ENCODE measurements at regions not wholly inside any gene's neighbourhood (a gene's known extent, or its start where the extent isn't known, plus 50 kb on each side); places are given as distances from the start of the nearest gene placed in this dataset.

DNA sequence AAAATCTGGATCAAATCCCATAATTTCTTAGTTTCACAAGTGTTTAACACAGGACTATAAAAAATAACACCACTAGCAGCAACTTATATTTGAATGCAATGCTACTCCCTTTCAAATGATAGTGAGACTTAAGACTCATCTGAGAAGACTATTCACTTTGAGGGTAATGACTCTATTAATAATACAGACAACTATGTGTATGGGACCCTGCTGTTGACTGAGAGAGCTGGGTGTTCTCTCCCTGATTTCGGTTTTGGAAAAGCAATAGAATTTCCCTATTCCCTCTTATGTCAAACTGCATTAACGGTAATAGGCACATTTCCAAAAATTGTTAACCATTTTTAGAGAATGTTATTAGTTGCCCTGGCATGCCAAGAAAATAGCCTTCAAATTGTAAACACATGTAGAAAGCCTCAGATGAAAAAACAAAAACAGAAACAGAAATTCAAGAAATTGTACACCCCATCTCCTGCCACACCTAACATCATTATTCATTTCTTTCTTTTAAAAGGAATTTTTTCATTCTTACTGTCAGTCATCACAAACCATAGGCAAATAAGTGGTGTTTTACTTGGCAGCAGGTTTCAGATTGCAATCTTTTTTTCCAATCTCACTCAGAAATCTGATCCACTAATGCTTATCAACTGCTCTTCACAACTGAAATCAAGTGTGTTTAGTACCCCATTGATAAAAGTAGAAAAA is 153.7 kb downstream of the TFPI2 start:
- Mint-ChIP-seq H3K4me3 (ENCODE audit: unreplicated experiment) (no peak overlapping the region), H3K36me3 (ENCODE audit: low read depth) (peaks cover 2% of the 10 kb centered on the region), H3K27me3 (ENCODE audit: low read depth) (peaks cover 4% of the 10 kb centered on the region), H3K9me3 (ENCODE audit: low read depth) (peaks cover 4% of the 10 kb centered on the region), H3K4me1 (ENCODE audit: low read depth) (peaks cover 7% of the 10 kb centered on the region), H3K27ac (ENCODE audit: unreplicated experiment) (no peak overlapping the region)
- TF ChIP-seq, protein P1, sequence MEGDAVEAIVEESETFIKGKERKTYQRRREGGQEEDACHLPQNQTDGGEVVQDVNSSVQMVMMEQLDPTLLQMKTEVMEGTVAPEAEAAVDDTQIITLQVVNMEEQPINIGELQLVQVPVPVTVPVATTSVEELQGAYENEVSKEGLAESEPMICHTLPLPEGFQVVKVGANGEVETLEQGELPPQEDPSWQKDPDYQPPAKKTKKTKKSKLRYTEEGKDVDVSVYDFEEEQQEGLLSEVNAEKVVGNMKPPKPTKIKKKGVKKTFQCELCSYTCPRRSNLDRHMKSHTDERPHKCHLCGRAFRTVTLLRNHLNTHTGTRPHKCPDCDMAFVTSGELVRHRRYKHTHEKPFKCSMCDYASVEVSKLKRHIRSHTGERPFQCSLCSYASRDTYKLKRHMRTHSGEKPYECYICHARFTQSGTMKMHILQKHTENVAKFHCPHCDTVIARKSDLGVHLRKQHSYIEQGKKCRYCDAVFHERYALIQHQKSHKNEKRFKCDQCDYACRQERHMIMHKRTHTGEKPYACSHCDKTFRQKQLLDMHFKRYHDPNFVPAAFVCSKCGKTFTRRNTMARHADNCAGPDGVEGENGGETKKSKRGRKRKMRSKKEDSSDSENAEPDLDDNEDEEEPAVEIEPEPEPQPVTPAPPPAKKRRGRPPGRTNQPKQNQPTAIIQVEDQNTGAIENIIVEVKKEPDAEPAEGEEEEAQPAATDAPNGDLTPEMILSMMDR (IDR thresholded peaks at IDR 0.05), result no peak
- no peak for DNase-seq (ENCODE audit: low spot score)

DNA sequence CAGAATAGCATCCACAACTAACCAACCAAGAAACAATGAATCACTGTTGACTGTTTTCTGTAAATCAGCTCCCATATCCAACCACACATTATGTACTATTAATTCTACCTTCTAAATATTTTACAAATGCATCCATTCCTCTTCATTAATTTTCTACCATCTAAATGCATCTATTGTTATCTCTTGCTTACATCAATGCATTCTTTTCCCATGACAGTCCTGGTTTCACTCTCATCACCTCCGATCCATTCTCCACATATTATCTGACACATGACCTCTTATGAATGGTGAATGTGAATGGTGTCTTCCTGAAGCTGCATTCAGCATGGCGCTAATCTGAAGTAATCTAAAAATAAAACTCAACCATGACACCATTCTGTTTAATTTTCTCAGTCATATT is 153.8 kb upstream of the CALCR start:
- no peaks in the 10 kb centered on the region for H3K4me1 Mint-ChIP-seq (ENCODE audit: low read depth)
- DNase-seq (ENCODE audit: low spot score), result no peak
- no peak overlapping the region for H3K27ac Mint-ChIP-seq (ENCODE audit: unreplicated experiment)
- H3K36me3 Mint-ChIP-seq (ENCODE audit: low read depth), result peaks cover 2% of the 10 kb centered on the region
- TF ChIP-seq, protein P1 (IDR thresholded peaks at IDR 0.05), result no peak
- peaks cover 8% of the 10 kb centered on the region for H3K9me3 Mint-ChIP-seq (ENCODE audit: low read depth)
- no peak overlapping the region for H3K4me3 Mint-ChIP-seq (ENCODE audit: unreplicated experiment)
- H3K27me3 Mint-ChIP-seq (ENCODE audit: low read depth), result peaks cover 25% of the 10 kb centered on the region

DNA sequence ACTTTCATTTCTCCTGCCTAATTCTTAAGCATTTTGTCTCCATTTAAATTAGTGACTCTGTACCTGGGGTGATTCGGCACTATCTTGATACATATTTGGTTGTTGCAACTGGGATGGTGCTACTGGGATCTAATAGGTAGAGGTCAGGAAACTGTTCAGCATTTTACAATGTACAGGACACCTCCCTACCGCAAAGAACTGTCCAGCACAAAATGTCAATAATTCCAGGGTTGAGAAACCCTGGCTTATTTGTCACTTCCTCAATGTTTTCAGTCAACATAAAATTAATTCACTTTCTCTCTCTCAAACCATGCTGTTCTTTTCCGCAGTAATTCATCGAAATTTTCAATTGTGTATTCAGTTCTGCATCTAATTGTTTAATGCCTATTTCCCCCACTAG is 151.4 kb upstream of the CALCR start:
- H3K27ac Mint-ChIP-seq (ENCODE audit: unreplicated experiment), result no peak overlapping the region
- H3K9me3 Mint-ChIP-seq (ENCODE audit: low read depth), result no peaks in the 10 kb centered on the region
- no peaks in the 10 kb centered on the region for H3K4me1 Mint-ChIP-seq (ENCODE audit: low read depth)
- DNase-seq (ENCODE audit: low spot score), result no peak
- TF ChIP-seq, protein P1 (IDR thresholded peaks at IDR 0.05), result no peak
- no peak overlapping the region for H3K4me3 Mint-ChIP-seq (ENCODE audit: unreplicated experiment)
- H3K27me3 Mint-ChIP-seq (ENCODE audit: low read depth), result peaks cover 19% of the 10 kb centered on the region
- no peaks in the 10 kb centered on the region for H3K36me3 Mint-ChIP-seq (ENCODE audit: low read depth)

GRCh38 chr7:93723424-93724124 is 149.1 kb upstream of the CALCR start:
- H3K9me3 Mint-ChIP-seq (ENCODE audit: low read depth), result no peaks in the 10 kb centered on the region
- TF ChIP-seq, protein P1 (IDR thresholded peaks at IDR 0.05), result no peak
- H3K4me3 Mint-ChIP-seq (ENCODE audit: unreplicated experiment), result no peak overlapping the region
- H3K4me1 Mint-ChIP-seq (ENCODE audit: low read depth), result peaks cover 12% of the 10 kb centered on the region
- H3K27ac Mint-ChIP-seq (ENCODE audit: unreplicated experiment), result no peak overlapping the region
- no peaks in the 10 kb centered on the region for H3K36me3 Mint-ChIP-seq (ENCODE audit: low read depth)
- no peak for DNase-seq (ENCODE audit: low spot score)
- H3K27me3 Mint-ChIP-seq (ENCODE audit: low read depth), result peaks cover 16% of the 10 kb centered on the region

DNA sequence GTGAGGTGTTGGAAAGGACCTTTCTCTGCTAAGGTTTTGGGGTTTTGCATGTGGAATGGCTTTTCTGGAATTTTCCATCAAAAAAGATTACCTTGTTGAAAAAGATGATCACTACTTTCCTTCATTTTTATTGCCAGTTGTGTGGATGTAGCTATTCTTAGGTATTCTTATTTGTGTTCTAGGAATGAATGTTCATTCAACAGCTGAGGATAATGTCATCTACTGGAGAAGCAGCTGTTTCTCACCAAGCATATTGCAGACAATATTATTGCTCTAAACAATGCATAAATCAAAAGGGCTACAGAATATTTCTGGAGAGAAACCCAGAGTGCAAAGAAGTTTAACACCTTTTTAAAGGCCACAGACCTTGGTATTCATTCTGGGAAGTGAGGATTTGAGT is 145.6 kb upstream of the CALCR start:
- Mint-ChIP-seq H3K4me3 (ENCODE audit: unreplicated experiment) (no peak overlapping the region), H3K27me3 (ENCODE audit: low read depth) (peaks cover 17% of the 10 kb centered on the region), H3K4me1 (ENCODE audit: low read depth) (peaks cover 12% of the 10 kb centered on the region), H3K27ac (ENCODE audit: unreplicated experiment) (no peak overlapping the region), H3K9me3 (ENCODE audit: low read depth) (no peaks in the 10 kb centered on the region), H3K36me3 (ENCODE audit: low read depth) (no peaks in the 10 kb centered on the region)
- no peak for DNase-seq (ENCODE audit: low spot score)
- TF ChIP-seq, protein P1 (IDR thresholded peaks at IDR 0.05), result no peak

Data from chondrocyte (in vitro differentiated cells).